H1 (cell line): ENCODE measurements at regions not wholly inside any gene's neighbourhood (a gene's known extent, or its start where the extent isn't known, plus 50 kb on each side); places are given as distances from the start of the nearest gene placed in this dataset.

Source experiments
- CHD7 ChIP-seq: fragments of 300-600 bp; sonication (generic); IDR thresholded peaks from 2 replicates; pipeline ENCODE4 v1.7.1; 2012; ENCODE audit warnings: low read length, moderate library complexity, mild to moderate bottlenecking, inconsistent platforms; ENCODE audit not compliant: insufficient replicate concordance

GRCh38 chr14:25828562-25828961 is 769.3 kb downstream of the NOVA1 start (continued):
- TF ChIP-seq CHD7: no peak
